Activated CD8-positive, alpha-beta memory T cell treated with anti-CD3 and anti-CD28 coated beads for 36 hours (primary cell): ENCODE measurements at regions not wholly inside any gene's neighbourhood (a gene's known extent, or its start where the extent isn't known, plus 50 kb on each side); places are given as distances from the start of the nearest gene placed in this dataset.
"Not testable (repeated sequence)": the region's sequence is repeated elsewhere in the genome, so short reads cannot be mapped to it uniquely, and the experiment has no call there.

Source experiments
- CTCF ChIA-PET: fragments of 350-600 bp; sonication (Branson Sonifier 250); formaldehyde crosslinking; loops from one replicate; lab custom pipeline; 2021; ENCODE audit warnings: antibody characterized with exemption; lab: Charles Lee
- POLR2A ChIA-PET: fragments of 350-600 bp; sonication (Branson Sonifier 250); formaldehyde crosslinking; loops from one replicate; lab custom pipeline; 2021; ENCODE audit warnings: antibody characterized with exemption; lab: Charles Lee

GRCh38 chr10:83769281-83769820, 370.0 kb upstream of the GHITM start:
- CTCF ChIA-PET, result no interaction called here
- POLR2A ChIA-PET, result no interaction called here

- CTCF ChIA-PET, POLR2A ChIA-PET: not testable (repeated sequence)
Observed at GRCh38 chr10:83786701-83787100, 352.6 kb upstream of the GHITM start.

GRCh38 chr10:83801983-83802382, 337.3 kb upstream of the GHITM start:
- CTCF ChIA-PET, result no interaction called here
- POLR2A ChIA-PET, result no interaction called here

- ChIA-PET CTCF (no interaction called here), POLR2A (no interaction called here)
Observed at GRCh38 chr10:83806717-83807116, 332.6 kb upstream of the GHITM start.

- ChIA-PET CTCF (no interaction called here), POLR2A (no interaction called here)
Observed at GRCh38 chr10:83809001-83809400, 330.3 kb upstream of the GHITM start.

- CTCF ChIA-PET, result no interaction called here
- POLR2A ChIA-PET, result no interaction called here
Observed at GRCh38 chr10:83816942-83817341, 322.4 kb upstream of the GHITM start.

GRCh38 chr10:83817797-83818196, 321.5 kb upstream of the GHITM start:
- ChIA-PET POLR2A (no interaction called here), CTCF (no interaction called here)

GRCh38 chr10:83819609-83820008, 319.7 kb upstream of the GHITM start:
- POLR2A ChIA-PET, result no interaction called here
- CTCF ChIA-PET, result no interaction called here

GRCh38 chr10:83820033-83820432, 319.3 kb upstream of the GHITM start:
- POLR2A ChIA-PET, result no interaction called here
- CTCF ChIA-PET, result interaction anchor here (0.6 kb wide), 1 partner anchor 9 kb away, joined by 3 read pairs; no protein-coding TSS in a partner anchor

- CTCF ChIA-PET, result no interaction called here
- POLR2A ChIA-PET, result no interaction called here
Observed at GRCh38 chr10:83824099-83824498, 315.2 kb upstream of the GHITM start.

GRCh38 chr10:83834096-83834495, 305.2 kb upstream of the GHITM start:
- CTCF ChIA-PET, result no interaction called here
- POLR2A ChIA-PET, result no interaction called here

- ChIA-PET POLR2A (no interaction called here), CTCF (no interaction called here)
Observed at GRCh38 chr10:83835945-83836745, 303.2 kb upstream of the GHITM start.

GRCh38 chr10:83848677-83849076, 290.6 kb upstream of the GHITM start:
- POLR2A ChIA-PET, result no interaction called here
- CTCF ChIA-PET, result no interaction called here

GRCh38 chr10:83849150-83849549, 290.2 kb upstream of the GHITM start:
- CTCF ChIA-PET, result no interaction called here
- POLR2A ChIA-PET, result no interaction called here

- ChIA-PET POLR2A (no interaction called here), CTCF (no interaction called here)
Observed at GRCh38 chr10:83852146-83852545, 287.2 kb upstream of the GHITM start.

- CTCF ChIA-PET, result no interaction called here
Observed at GRCh38 chr10:83862723-83863122, 276.6 kb upstream of the GHITM start.

GRCh38 chr10:83863283-83863966, 275.9 kb upstream of the GHITM start:
- POLR2A ChIA-PET, result no interaction called here
- CTCF ChIA-PET, result interaction anchor here (0.8 kb wide), 1 partner anchor 8 kb away, joined by 3 read pairs; no protein-coding TSS in a partner anchor

More at GRCh38 chr10:83862723-83863122, 276.6 kb upstream of the GHITM start:
- POLR2A ChIA-PET, result no interaction called here

- ChIA-PET CTCF (interaction anchor here (2.1 kb wide), 1 partner anchor 15 kb away, joined by 8 read pairs; no protein-coding TSS in a partner anchor), POLR2A (interaction anchor here (0.6 kb wide), 1 partner anchor 389 kb away, joined by 3 read pairs; no protein-coding TSS in a partner anchor)
Observed at GRCh38 chr10:83869898-83870297, 269.4 kb upstream of the GHITM start.

GRCh38 chr10:83871187-83872081, 267.9 kb upstream of the GHITM start:
- POLR2A ChIA-PET, result no interaction called here
- CTCF ChIA-PET, result interaction anchor here (0.6 to 2.1 kb wide), 3 partner anchors 14 to 45 kb away, joined by 3 to 8 read pairs (median 6); no protein-coding TSS in a partner anchor
